ENCODE measurements at regions not wholly inside any gene's neighbourhood (a gene's known extent, or its start where the extent isn't known, plus 50 kb on each side); places are given as distances from the start of the nearest gene placed in this dataset.

DNA sequence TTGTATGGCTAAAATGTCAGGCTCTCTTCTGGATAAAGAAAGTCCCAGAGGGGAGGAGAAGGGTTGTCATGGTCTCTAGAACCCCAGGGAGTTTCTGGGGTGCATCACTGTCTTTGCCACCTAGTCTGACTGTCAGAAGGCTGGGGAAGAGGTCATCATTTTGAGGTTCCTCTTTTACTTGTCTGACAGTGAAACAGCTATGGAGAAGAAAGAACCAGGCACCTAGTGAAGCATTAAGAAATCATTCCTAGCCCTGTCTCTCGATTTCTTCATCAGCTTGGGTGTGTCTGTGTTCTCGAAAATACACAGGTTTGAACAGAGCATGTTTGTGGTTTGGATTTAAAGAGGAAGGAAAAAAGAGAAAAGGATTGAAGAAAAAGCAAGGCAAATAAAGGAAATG lies 158.7 kb upstream of the LRIG3 start:
- DNase-seq, result peak in 3 of 14 experiments; percentile 1 to 21 (median 13)
- Mint-ChIP-seq H3K4me3 (no peak overlapping the region), H3K27me3 (no peaks in the 10 kb centered on the region), H3K4me1 (ENCODE audit: low read depth) (no peaks in the 10 kb centered on the region), H3K9me3 (no peaks in the 10 kb centered on the region), H3K27ac (no peak overlapping the region), H3K36me3 (ENCODE audit: low read depth) (no peaks in the 10 kb centered on the region)
- CTCF ChIA-PET, result no interaction called here
- no peaks in the 10 kb centered on the region for H3K36me3 ChIP-seq (ENCODE audit: insufficient read depth, low read length)
- peaks cover 0 to 4% of the 10 kb centered on the region in 2 experiments for H3K9me3 ChIP-seq (ENCODE audit: control insufficient read depth in 1 of 2, insufficient read depth in 1 of 2, low read length in 2 of 2)
- H3K27ac ChIP-seq (ENCODE audit: low read depth in 1 of 2, low read length in 2 of 2), result no peak overlapping the region
- TF ChIP-seq, protein P1, sequence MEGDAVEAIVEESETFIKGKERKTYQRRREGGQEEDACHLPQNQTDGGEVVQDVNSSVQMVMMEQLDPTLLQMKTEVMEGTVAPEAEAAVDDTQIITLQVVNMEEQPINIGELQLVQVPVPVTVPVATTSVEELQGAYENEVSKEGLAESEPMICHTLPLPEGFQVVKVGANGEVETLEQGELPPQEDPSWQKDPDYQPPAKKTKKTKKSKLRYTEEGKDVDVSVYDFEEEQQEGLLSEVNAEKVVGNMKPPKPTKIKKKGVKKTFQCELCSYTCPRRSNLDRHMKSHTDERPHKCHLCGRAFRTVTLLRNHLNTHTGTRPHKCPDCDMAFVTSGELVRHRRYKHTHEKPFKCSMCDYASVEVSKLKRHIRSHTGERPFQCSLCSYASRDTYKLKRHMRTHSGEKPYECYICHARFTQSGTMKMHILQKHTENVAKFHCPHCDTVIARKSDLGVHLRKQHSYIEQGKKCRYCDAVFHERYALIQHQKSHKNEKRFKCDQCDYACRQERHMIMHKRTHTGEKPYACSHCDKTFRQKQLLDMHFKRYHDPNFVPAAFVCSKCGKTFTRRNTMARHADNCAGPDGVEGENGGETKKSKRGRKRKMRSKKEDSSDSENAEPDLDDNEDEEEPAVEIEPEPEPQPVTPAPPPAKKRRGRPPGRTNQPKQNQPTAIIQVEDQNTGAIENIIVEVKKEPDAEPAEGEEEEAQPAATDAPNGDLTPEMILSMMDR (IDR thresholded peaks at IDR 0.05), result no peak
- no peak for ATAC-seq (ENCODE audit: poor library complexity)
- no peaks in the 10 kb centered on the region for H3K27me3 ChIP-seq (ENCODE audit: control insufficient read depth in 1 of 2, insufficient read depth in 2 of 2, low read length in 2 of 2)
- intact Hi-C loops (cut with DNase I, micrococcal nuclease), result no loop called here
- no peak overlapping the region for H3K4me3 ChIP-seq (ENCODE audit: low read length)
- no peaks in the 10 kb centered on the region for H3K4me1 ChIP-seq (ENCODE audit: insufficient read depth, low read length)
- POLR2A ChIA-PET, result no interaction called here

DNA sequence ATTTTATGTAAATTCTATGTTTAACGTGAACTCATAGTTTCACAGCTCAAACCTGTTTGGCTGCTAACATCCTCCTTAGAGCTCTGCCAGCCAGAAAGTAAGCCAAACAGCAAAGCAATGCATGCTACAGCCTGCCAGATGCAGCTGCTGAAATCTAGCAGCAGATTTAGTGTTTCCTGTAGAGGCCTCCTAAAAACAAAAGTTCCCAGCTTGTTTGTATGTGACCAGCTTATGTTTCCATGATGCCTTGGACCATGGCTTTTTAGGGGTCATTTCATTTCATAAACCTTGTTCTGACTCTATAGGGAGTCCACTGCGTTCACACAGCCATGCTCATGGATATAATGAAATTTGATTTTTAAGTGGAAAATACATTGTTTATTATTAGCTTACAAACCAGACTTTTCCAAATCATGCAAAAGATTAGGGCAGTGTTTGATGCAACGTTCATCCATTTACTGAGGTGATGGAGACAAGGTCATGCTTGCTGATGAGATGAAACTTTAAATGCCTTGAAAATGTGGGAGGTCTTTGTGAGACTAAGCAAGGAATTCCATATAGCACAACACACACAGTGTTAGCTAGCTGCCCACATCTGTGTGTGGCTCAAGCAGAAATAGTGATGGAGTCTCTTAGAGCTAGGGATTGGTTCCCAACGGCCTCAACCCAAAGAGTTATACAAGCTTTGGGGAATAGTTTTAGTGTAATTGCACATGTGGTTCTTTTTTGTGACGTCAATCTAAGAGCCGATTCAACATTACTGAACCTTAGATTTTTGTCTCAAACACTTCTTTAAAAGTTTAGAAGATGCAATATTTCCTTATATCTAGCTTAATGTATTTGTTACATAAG lies 157.5 kb upstream of the LRIG3 start:
- Mint-ChIP-seq H3K4me1 (ENCODE audit: low read depth) (no peaks in the 10 kb centered on the region), H3K27ac (no peak overlapping the region), H3K4me3 (no peak overlapping the region), H3K27me3 (no peaks in the 10 kb centered on the region), H3K36me3 (ENCODE audit: low read depth) (no peaks in the 10 kb centered on the region), H3K9me3 (no peaks in the 10 kb centered on the region)
- Histone ChIP-seq H3K4me1 (ENCODE audit: insufficient read depth, low read length) (no peaks in the 10 kb centered on the region), H3K27ac (ENCODE audit: low read depth in 1 of 2, low read length in 2 of 2) (no peak overlapping the region), H3K27me3 (ENCODE audit: control insufficient read depth in 1 of 2, insufficient read depth in 2 of 2, low read length in 2 of 2) (no peaks in the 10 kb centered on the region), H3K36me3 (ENCODE audit: insufficient read depth, low read length) (no peaks in the 10 kb centered on the region), H3K9me3 (ENCODE audit: control insufficient read depth in 1 of 2, insufficient read depth in 1 of 2, low read length in 2 of 2) (peaks cover 0 to 4% of the 10 kb centered on the region in 2 experiments), H3K4me3 (ENCODE audit: low read length) (no peak overlapping the region)
- ChIA-PET POLR2A (no interaction called here), CTCF (no interaction called here)
- ATAC-seq (ENCODE audit: poor library complexity) (no peak), DNase-seq (no peak)
- TF ChIP-seq, protein P1 (IDR thresholded peaks at IDR 0.05), result no peak
- intact Hi-C loops (cut with DNase I, micrococcal nuclease), result no loop called here

DNA sequence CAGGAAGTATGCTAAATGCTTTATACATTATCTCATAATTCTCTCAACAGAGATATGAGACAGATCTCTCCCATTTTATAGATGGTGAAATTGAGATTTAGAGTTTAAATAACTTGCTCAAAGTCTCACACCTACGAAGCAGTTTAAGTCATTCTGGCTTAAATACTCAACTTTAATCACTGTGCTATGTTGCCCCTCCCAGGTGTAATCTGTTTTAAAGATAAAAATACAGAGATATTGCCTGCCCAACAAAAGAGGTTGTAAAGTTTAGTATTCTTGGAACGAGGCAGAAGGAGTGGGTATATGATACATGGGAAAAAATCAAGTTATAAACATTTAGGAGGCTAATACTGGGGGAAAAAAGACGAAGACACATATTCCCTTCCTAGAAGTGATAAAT lies 156.8 kb upstream of the LRIG3 start:
- DNase-seq (no peak), ATAC-seq (ENCODE audit: poor library complexity) (no peak)
- TF ChIP-seq, protein P1 (IDR thresholded peaks at IDR 0.05), result no peak
- Mint-ChIP-seq H3K36me3 (ENCODE audit: low read depth) (no peaks in the 10 kb centered on the region), H3K4me1 (ENCODE audit: low read depth) (no peaks in the 10 kb centered on the region), H3K4me3 (no peak overlapping the region), H3K9me3 (no peaks in the 10 kb centered on the region), H3K27me3 (no peaks in the 10 kb centered on the region), H3K27ac (no peak overlapping the region)
- Histone ChIP-seq H3K36me3 (ENCODE audit: insufficient read depth, low read length) (no peaks in the 10 kb centered on the region), H3K4me1 (ENCODE audit: insufficient read depth, low read length) (no peaks in the 10 kb centered on the region), H3K27ac (ENCODE audit: low read depth in 1 of 2, low read length in 2 of 2) (no peak overlapping the region), H3K9me3 (ENCODE audit: control insufficient read depth in 1 of 2, insufficient read depth in 1 of 2, low read length in 2 of 2) (peaks cover 0 to 4% of the 10 kb centered on the region in 2 experiments), H3K4me3 (ENCODE audit: low read length) (no peak overlapping the region), H3K27me3 (ENCODE audit: control insufficient read depth in 1 of 2, insufficient read depth in 2 of 2, low read length in 2 of 2) (no peaks in the 10 kb centered on the region)
- intact Hi-C loops (cut with DNase I, micrococcal nuclease), result no loop called here
- ChIA-PET CTCF (no interaction called here), POLR2A (no interaction called here)
